ENCODE measurements at regions not wholly inside any gene's neighbourhood (a gene's known extent, or its start where the extent isn't known, plus 50 kb on each side); places are given as distances from the start of the nearest gene placed in this dataset.

- intact Hi-C loops (cut with DNase I; ENCODE audit: low total_unique reads): no loop called here
- Histone ChIP-seq H3K4me1 (no peaks in the 10 kb centered on the region), H3K27ac (no peak overlapping the region), H3K27me3 (no peaks in the 10 kb centered on the region), H3K4me3 (no peak overlapping the region), H3K9me3 (no peaks in the 10 kb centered on the region), H3K36me3 (ENCODE audit: low read depth, missing control alignments) (no peaks in the 10 kb centered on the region)
- no peak for DNase-seq
- TF ChIP-seq POLR2A (IDR thresholded peaks at IDR 0.05) (no peak), CTCF (IDR thresholded peaks at IDR 0.05) (no peak)
- 50 to 94% methylated on average over 2 to 4 of the region's 4 CpGs for WGBS, 2 donors
Measured at GRCh38 chr16:86773354-86773715, 195.0 kb downstream of the FOXL1 start.

- Histone ChIP-seq H3K9me3 (no peaks in the 10 kb centered on the region), H3K27ac (no peak overlapping the region), H3K36me3 (ENCODE audit: low read depth, missing control alignments) (no peaks in the 10 kb centered on the region), H3K27me3 (no peaks in the 10 kb centered on the region), H3K4me3 (no peak overlapping the region), H3K4me1 (no peaks in the 10 kb centered on the region)
- 79 to 91% methylated on average over 11 to 12 of the region's 12 CpGs for WGBS, 2 donors
- intact Hi-C loops (cut with DNase I; ENCODE audit: low total_unique reads): no loop called here
- DNase-seq: no peak
- TF ChIP-seq CTCF (IDR thresholded peaks at IDR 0.05): no peak
- no peak for TF ChIP-seq POLR2A (IDR thresholded peaks at IDR 0.05)
Measured at GRCh38 chr16:86774931-86775330, 196.6 kb downstream of the FOXL1 start.

GRCh38 chr16:86775511-86775921 is 197.2 kb downstream of the FOXL1 start:
- WGBS, 2 donors: 42 to 48% methylated on average over 14 of the region's 14 CpGs
- Histone ChIP-seq H3K27ac (no peak overlapping the region), H3K36me3 (ENCODE audit: low read depth, missing control alignments) (no peaks in the 10 kb centered on the region), H3K27me3 (no peaks in the 10 kb centered on the region), H3K9me3 (no peaks in the 10 kb centered on the region), H3K4me1 (no peaks in the 10 kb centered on the region), H3K4me3 (no peak overlapping the region)
- TF ChIP-seq POLR2A (IDR thresholded peaks at IDR 0.05): no peak
- no peak for TF ChIP-seq CTCF (IDR thresholded peaks at IDR 0.05)
- intact Hi-C loops (cut with DNase I; ENCODE audit: low total_unique reads): no loop called here
- DNase-seq: no peak

- TF ChIP-seq CTCF (IDR thresholded peaks at IDR 0.05) (no peak), POLR2A (IDR thresholded peaks at IDR 0.05) (no peak)
- Histone ChIP-seq H3K4me3 (no peak overlapping the region), H3K27ac (no peak overlapping the region), H3K4me1 (no peaks in the 10 kb centered on the region), H3K36me3 (ENCODE audit: low read depth, missing control alignments) (no peaks in the 10 kb centered on the region), H3K27me3 (no peaks in the 10 kb centered on the region), H3K9me3 (no peaks in the 10 kb centered on the region)
- WGBS, 2 donors: 73 to 77% methylated on average over 4 of the region's 4 CpGs
- no peak for DNase-seq
- intact Hi-C loops (cut with DNase I; ENCODE audit: low total_unique reads): no loop called here
Measured at GRCh38 chr16:86777381-86777946, 199.1 kb downstream of the FOXL1 start.

- no peak for DNase-seq
- 66 to 73% methylated on average over 13 of the region's 13 CpGs for WGBS, 2 donors
Measured at GRCh38 chr16:86778108-86778745, 199.9 kb downstream of the FOXL1 start.

More at GRCh38 chr16:86778108-86778745, 199.9 kb downstream of the FOXL1 start:
- H3K36me3 ChIP-seq (ENCODE audit: low read depth, missing control alignments): no peaks in the 10 kb centered on the region
- no peak for TF ChIP-seq CTCF (IDR thresholded peaks at IDR 0.05)
- H3K9me3 ChIP-seq: no peaks in the 10 kb centered on the region
- no peak overlapping the region for H3K27ac ChIP-seq
- intact Hi-C loops (cut with DNase I; ENCODE audit: low total_unique reads): no loop called here
- H3K27me3 ChIP-seq: no peaks in the 10 kb centered on the region
- no peaks in the 10 kb centered on the region for H3K4me1 ChIP-seq
- H3K4me3 ChIP-seq: no peak overlapping the region
